Tibial artery (tissue), 4 donors: ENCODE measurements at regions not wholly inside any gene's neighbourhood (a gene's known extent, or its start where the extent isn't known, plus 50 kb on each side); places are given as distances from the start of the nearest gene placed in this dataset.

Experiments
- DNase-seq, 2 donors: peaks; one replicate each; pipeline ENCODE4 v3.0.0-alpha.2; 2019
- H3K27ac ChIP-seq, 2 donors: fragments of 200-600 bp; sonication (generic) in 1 of 2; 1 replicate in 1 of 2; 2 replicates in 1 of 2; pipeline ENCODE4 v1.5.1; 2018 to 2019; ENCODE audit warnings: mild to moderate bottlenecking in 1 of 2
- H3K27me3 ChIP-seq, 2 donors: fragments of 200-600 bp; sonication (generic) in 1 of 2; one replicate each; pipeline versions ENCODE4 v1.5.1 to v1.6.0; 2016 to 2019
- H3K36me3 ChIP-seq, 3 donors: fragments of 200-600 bp; sonication (generic) in 2 of 3; one replicate each; pipeline ENCODE4 v1.5.1; 2016 to 2019; ENCODE audit warnings: mild to moderate bottlenecking in 2 of 3
- H3K4me1 ChIP-seq, 4 donors: fragments of 200-600 bp; sonication (generic) in 2 of 4; 1 replicate in 3 of 4; 2 replicates in 1 of 4; pipeline ENCODE4 v1.5.1; 2016 to 2019
- H3K4me3 ChIP-seq, 2 donors: fragments of 200-600 bp; sonication (generic) in 1 of 2; 1 replicate in 1 of 2; 2 replicates in 1 of 2; pipeline ENCODE4 v1.5.1; 2018 to 2019; ENCODE audit warnings: mild to moderate bottlenecking in 2 of 2
- H3K9me3 ChIP-seq, 3 donors: fragments of 200-600 bp; sonication (generic) in 1 of 3; one replicate each; pipeline ENCODE4 v1.5.1; 2016 to 2019
- intact Hi-C: fragments of 100-400 bp; cut with DNase I; formaldehyde crosslinking; loops from one replicate; pipeline ENCODE4 v1.15.0; 2023; ENCODE audit warnings: low total_unique reads
- TF ChIP-seq, protein P1 (sequence below), 2 experiments: fragments of 200-600 bp in 1 of 2; fragments of 450-650 bp in 1 of 2; IDR thresholded peaks; one replicate each; pipeline ENCODE4 v1.5.1; 2017 to 2019; ENCODE audit warnings: antibody characterized with exemption in 2 of 2, mild to moderate bottlenecking in 1 of 2, moderate library complexity in 1 of 2

DNA sequence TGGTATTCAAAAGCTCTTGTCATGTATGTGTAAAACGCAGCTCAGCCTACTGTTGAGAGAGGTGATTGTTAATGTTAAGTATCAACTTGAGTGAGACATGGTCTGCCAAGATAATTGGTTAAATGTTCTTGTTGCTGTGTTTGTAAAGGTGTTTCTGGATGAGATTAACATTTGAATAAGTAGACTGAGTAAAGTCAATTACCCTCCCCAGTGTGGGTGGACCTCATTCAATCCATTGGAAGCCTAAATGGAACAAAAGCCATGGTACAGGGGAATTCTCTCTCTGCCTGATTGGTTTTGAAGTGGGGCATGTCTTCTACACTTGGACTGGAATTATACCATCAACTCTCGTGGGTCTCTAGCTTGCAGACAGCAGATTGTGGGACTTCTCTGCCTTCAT is 63.8 kb upstream of the RERGL start:
- Histone ChIP-seq H3K9me3 (peaks cover 0 to 6% (median 5%) of the 10 kb centered on the region in 3 donors), H3K4me1 (no peaks in the 10 kb centered on the region), H3K27me3 (no peaks in the 10 kb centered on the region), H3K36me3 (no peaks in the 10 kb centered on the region), H3K4me3 (no peak overlapping the region), H3K27ac (no peak overlapping the region)
- intact Hi-C loops, result no loop called here
- TF ChIP-seq, protein P1, sequence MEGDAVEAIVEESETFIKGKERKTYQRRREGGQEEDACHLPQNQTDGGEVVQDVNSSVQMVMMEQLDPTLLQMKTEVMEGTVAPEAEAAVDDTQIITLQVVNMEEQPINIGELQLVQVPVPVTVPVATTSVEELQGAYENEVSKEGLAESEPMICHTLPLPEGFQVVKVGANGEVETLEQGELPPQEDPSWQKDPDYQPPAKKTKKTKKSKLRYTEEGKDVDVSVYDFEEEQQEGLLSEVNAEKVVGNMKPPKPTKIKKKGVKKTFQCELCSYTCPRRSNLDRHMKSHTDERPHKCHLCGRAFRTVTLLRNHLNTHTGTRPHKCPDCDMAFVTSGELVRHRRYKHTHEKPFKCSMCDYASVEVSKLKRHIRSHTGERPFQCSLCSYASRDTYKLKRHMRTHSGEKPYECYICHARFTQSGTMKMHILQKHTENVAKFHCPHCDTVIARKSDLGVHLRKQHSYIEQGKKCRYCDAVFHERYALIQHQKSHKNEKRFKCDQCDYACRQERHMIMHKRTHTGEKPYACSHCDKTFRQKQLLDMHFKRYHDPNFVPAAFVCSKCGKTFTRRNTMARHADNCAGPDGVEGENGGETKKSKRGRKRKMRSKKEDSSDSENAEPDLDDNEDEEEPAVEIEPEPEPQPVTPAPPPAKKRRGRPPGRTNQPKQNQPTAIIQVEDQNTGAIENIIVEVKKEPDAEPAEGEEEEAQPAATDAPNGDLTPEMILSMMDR (IDR thresholded peaks at IDR 0.05), result no peak
- DNase-seq, result no peak

- Histone ChIP-seq H3K9me3 (peaks cover 0 to 5% (median 3%) of the 10 kb centered on the region in 3 donors), H3K36me3 (no peaks in the 10 kb centered on the region), H3K27me3 (no peaks in the 10 kb centered on the region), H3K4me1 (no peaks in the 10 kb centered on the region), H3K27ac (no peak overlapping the region), H3K4me3 (no peak overlapping the region)
- intact Hi-C loops, result no loop called here
- TF ChIP-seq, protein P1 (IDR thresholded peaks at IDR 0.05), result no peak
- DNase-seq, result no peak
Observed at GRCh38 chr12:18151036-18151435, 61.0 kb upstream of the RERGL start.

DNA sequence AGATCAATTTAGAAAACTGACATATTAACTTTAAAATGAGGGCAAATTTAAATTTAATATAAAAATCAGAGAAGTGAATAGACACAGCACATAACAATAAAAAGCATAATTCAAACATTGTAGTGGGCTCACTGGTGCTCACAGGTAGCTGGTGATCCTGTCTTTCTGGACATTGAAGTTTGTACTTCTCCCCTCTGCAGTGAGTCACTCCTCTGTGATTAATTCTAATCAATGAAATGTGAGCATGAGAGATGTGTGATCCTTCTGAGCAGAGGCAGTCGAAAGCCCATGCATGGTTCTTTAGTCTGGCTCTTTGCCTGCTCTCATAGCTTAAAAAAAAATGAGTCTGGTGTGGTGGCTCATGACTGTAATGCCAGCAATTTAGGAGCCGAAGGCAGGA is 59.0 kb upstream of the RERGL start:
- Histone ChIP-seq H3K36me3 (no peaks in the 10 kb centered on the region), H3K4me1 (no peaks in the 10 kb centered on the region), H3K27me3 (no peaks in the 10 kb centered on the region), H3K4me3 (no peak overlapping the region), H3K27ac (no peak overlapping the region), H3K9me3 (no peaks in the 10 kb centered on the region)
- intact Hi-C loops, result no loop called here
- TF ChIP-seq, protein P1 (IDR thresholded peaks at IDR 0.05), result no peak
- no peak for DNase-seq

GRCh38 chr12:18146363-18146762 is 56.4 kb upstream of the RERGL start:
- H3K36me3 ChIP-seq, result no peaks in the 10 kb centered on the region
- H3K9me3 ChIP-seq, result no peaks in the 10 kb centered on the region
- DNase-seq, result no peak
- TF ChIP-seq, protein P1 (IDR thresholded peaks at IDR 0.05), result no peak
- no peak overlapping the region for H3K4me3 ChIP-seq
- no peaks in the 10 kb centered on the region for H3K27me3 ChIP-seq
- intact Hi-C loops, result no loop called here
- no peak overlapping the region for H3K27ac ChIP-seq
- H3K4me1 ChIP-seq, result peaks cover 0 to 6% (median 2%) of the 10 kb centered on the region in 4 donors

DNA sequence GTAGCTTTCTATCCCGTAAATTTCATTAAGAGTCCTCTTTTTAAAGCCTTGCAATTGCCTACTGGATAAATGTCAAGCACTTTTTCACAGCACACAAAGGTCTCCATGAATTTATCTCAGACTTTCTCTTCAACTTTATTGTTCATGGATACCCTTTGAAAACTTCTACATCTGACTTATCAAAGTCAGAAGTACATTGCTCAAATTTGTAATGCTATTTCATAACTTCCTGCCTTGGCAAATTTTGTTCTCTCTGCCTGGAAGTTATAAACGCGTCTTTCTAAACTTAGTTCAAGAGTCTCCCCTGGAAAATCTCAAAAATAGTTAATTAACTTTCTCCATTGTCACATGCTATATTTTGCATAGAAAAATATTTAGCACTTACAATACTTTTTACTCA is 55.9 kb upstream of the RERGL start:
- no peak overlapping the region for H3K27ac ChIP-seq
- peaks cover 0 to 10% (median 6%) of the 10 kb centered on the region in 4 donors for H3K4me1 ChIP-seq
- TF ChIP-seq, protein P1 (IDR thresholded peaks at IDR 0.05), result no peak
- H3K36me3 ChIP-seq, result no peaks in the 10 kb centered on the region
- no peak overlapping the region for H3K4me3 ChIP-seq
- no peak for DNase-seq
- H3K9me3 ChIP-seq, result no peaks in the 10 kb centered on the region
- intact Hi-C loops, result no loop called here
- H3K27me3 ChIP-seq, result no peaks in the 10 kb centered on the region
